22Rv1 (cell line): ENCODE measurements at regions not wholly inside any gene's neighbourhood (a gene's known extent, or its start where the extent isn't known, plus 50 kb on each side); places are given as distances from the start of the nearest gene placed in this dataset.
A peak's percentile ranks its signal among the peaks of the same experiment; 100 is the strongest.
"Not testable (repeated sequence)": the region's sequence is repeated elsewhere in the genome, so short reads cannot be mapped to it uniquely, and the experiment has no call there.

Experiments used
- H3K27ac ChIP-seq: fragments of 450-650 bp; 2 replicates; pipeline ENCODE4 v1.5.1; 2017
- CTCF ChIP-seq: fragments of 450-650 bp; IDR thresholded peaks from 2 replicates; pipeline ENCODE4 v1.5.1; 2017; ENCODE audit warnings: mild to moderate bottlenecking
- ZFX ChIP-seq: fragments of 450-650 bp; IDR thresholded peaks from 2 replicates; pipeline ENCODE4 v1.6.1; 2017; ENCODE audit warnings: antibody characterized with exemption, borderline replicate concordance

- TF ChIP-seq ZFX (no peak), CTCF (no peak)
These were observed 197.8 kb downstream of the MEMO1 start for GRCh38 chr2:31813016-31813415.

GRCh38 chr2:31812051-31812798, 198.6 kb downstream of the MEMO1 start:
- TF ChIP-seq CTCF: no peak
- TF ChIP-seq ZFX: no peak
- H3K27ac ChIP-seq: peak overlapping the region; percentile 50

More at GRCh38 chr2:31813016-31813415, 197.8 kb downstream of the MEMO1 start:
- no peak overlapping the region for H3K27ac ChIP-seq

- peak overlapping the region; percentile 50 for H3K27ac ChIP-seq
- TF ChIP-seq CTCF (no peak), ZFX (no peak)
These were observed 199.3 kb downstream of the MEMO1 start for GRCh38 chr2:31811482-31811881.

- no peak for TF ChIP-seq ZFX
- TF ChIP-seq CTCF: no peak
- H3K27ac ChIP-seq: peak overlapping the region; percentile 50; the same call in 1 of the 2 replicates
These were observed 200.4 kb downstream of the MEMO1 start for GRCh38 chr2:31810200-31810917.

GRCh38 chr2:31805688-31806087, 205.1 kb downstream of the MEMO1 start:
- TF ChIP-seq ZFX (no peak), CTCF (no peak)
- H3K27ac ChIP-seq: no peak overlapping the region

GRCh38 chr2:31803481-31804153, 207.2 kb downstream of the MEMO1 start:
- H3K27ac ChIP-seq: not testable (repeated sequence)

GRCh38 chr2:31802711-31803110, 208.1 kb downstream of the MEMO1 start:
- H3K27ac ChIP-seq: no peak overlapping the region
- TF ChIP-seq ZFX: no peak
- TF ChIP-seq CTCF: no peak

- not testable (repeated sequence) for H3K27ac ChIP-seq
These were observed 211.5 kb downstream of the MEMO1 start for GRCh38 chr2:31799282-31799681.
